ENCODE measurements at regions not wholly inside any gene's neighbourhood (a gene's known extent, or its start where the extent isn't known, plus 50 kb on each side); places are given as distances from the start of the nearest gene placed in this dataset.

- H3K4me3 Mint-ChIP-seq: no peak overlapping the region
- no peaks in the 10 kb centered on the region for H3K4me1 Mint-ChIP-seq (ENCODE audit: low read depth)
- ATAC-seq: no peak
Observed at GRCh38 chr13:104286566-104287290, 1220.5 kb upstream of the SLC10A2 start.

GRCh38 chr13:104281910-104282309 lies 1215.7 kb upstream of the SLC10A2 start:
- H3K27ac Mint-ChIP-seq: no peak overlapping the region
- DNase-seq: no peak
- no peaks in the 10 kb centered on the region for H3K36me3 Mint-ChIP-seq (ENCODE audit: low read depth)
- ChIA-PET CTCF (no interaction called here), POLR2A (no interaction called here)
- ATAC-seq: no peak
- H3K9me3 Mint-ChIP-seq (ENCODE audit: insufficient read depth): peaks cover 9% of the 10 kb centered on the region
- H3K4me3 Mint-ChIP-seq: no peak overlapping the region
- no peaks in the 10 kb centered on the region for H3K27me3 Mint-ChIP-seq (ENCODE audit: low read depth)
- no peaks in the 10 kb centered on the region for H3K4me1 Mint-ChIP-seq (ENCODE audit: low read depth)

More at GRCh38 chr13:104286566-104287290, 1220.5 kb upstream of the SLC10A2 start:
- Mint-ChIP-seq H3K27ac (no peak overlapping the region), H3K36me3 (ENCODE audit: low read depth) (no peaks in the 10 kb centered on the region), H3K27me3 (ENCODE audit: low read depth) (no peaks in the 10 kb centered on the region), H3K9me3 (ENCODE audit: insufficient read depth) (peaks cover under 1% of the 10 kb centered on the region)
- ChIA-PET CTCF (no interaction called here), POLR2A (no interaction called here)
- no peak for DNase-seq

GRCh38 chr13:104270731-104271130 lies 1204.5 kb upstream of the SLC10A2 start:
- Mint-ChIP-seq H3K36me3 (ENCODE audit: low read depth) (no peaks in the 10 kb centered on the region), H3K4me3 (no peak overlapping the region), H3K9me3 (ENCODE audit: insufficient read depth) (no peaks in the 10 kb centered on the region), H3K4me1 (ENCODE audit: low read depth) (no peaks in the 10 kb centered on the region), H3K27me3 (ENCODE audit: low read depth) (no peaks in the 10 kb centered on the region), H3K27ac (no peak overlapping the region)
- POLR2A ChIA-PET: no interaction called here
- CTCF ChIA-PET: no interaction called here
- ATAC-seq: no peak
- no peak for DNase-seq

- H3K36me3 Mint-ChIP-seq (ENCODE audit: low read depth): no peaks in the 10 kb centered on the region
- H3K4me1 Mint-ChIP-seq (ENCODE audit: low read depth): no peaks in the 10 kb centered on the region
- H3K27me3 Mint-ChIP-seq (ENCODE audit: low read depth): no peaks in the 10 kb centered on the region
- CTCF ChIA-PET: no interaction called here
- POLR2A ChIA-PET: no interaction called here
- DNase-seq (no peak), ATAC-seq (no peak)
- no peaks in the 10 kb centered on the region for H3K9me3 Mint-ChIP-seq (ENCODE audit: insufficient read depth)
- H3K4me3 Mint-ChIP-seq: no peak overlapping the region
- H3K27ac Mint-ChIP-seq: no peak overlapping the region
Observed at GRCh38 chr13:104267206-104267811, 1201.1 kb upstream of the SLC10A2 start.

- Mint-ChIP-seq H3K27ac (no peak overlapping the region), H3K36me3 (ENCODE audit: low read depth) (no peaks in the 10 kb centered on the region), H3K9me3 (ENCODE audit: insufficient read depth) (no peaks in the 10 kb centered on the region), H3K4me1 (ENCODE audit: low read depth) (no peaks in the 10 kb centered on the region), H3K4me3 (no peak overlapping the region), H3K27me3 (ENCODE audit: low read depth) (no peaks in the 10 kb centered on the region)
- POLR2A ChIA-PET: no interaction called here
- DNase-seq (no peak), ATAC-seq (no peak)
- CTCF ChIA-PET: no interaction called here
Observed at GRCh38 chr13:104256701-104257100, 1190.5 kb upstream of the SLC10A2 start.

GRCh38 chr13:104253063-104253680 lies 1187.0 kb upstream of the SLC10A2 start:
- DNase-seq: no peak
- H3K4me1 Mint-ChIP-seq (ENCODE audit: low read depth): no peaks in the 10 kb centered on the region
- ChIA-PET CTCF (no interaction called here), POLR2A (no interaction called here)
- no peak overlapping the region for H3K27ac Mint-ChIP-seq
- H3K36me3 Mint-ChIP-seq (ENCODE audit: low read depth): no peaks in the 10 kb centered on the region
- no peaks in the 10 kb centered on the region for H3K9me3 Mint-ChIP-seq (ENCODE audit: insufficient read depth)
- H3K27me3 Mint-ChIP-seq (ENCODE audit: low read depth): no peaks in the 10 kb centered on the region
- H3K4me3 Mint-ChIP-seq: no peak overlapping the region
- no peak for ATAC-seq

GRCh38 chr13:104251931-104252330 lies 1185.7 kb upstream of the SLC10A2 start:
- Mint-ChIP-seq H3K4me1 (ENCODE audit: low read depth) (no peaks in the 10 kb centered on the region), H3K9me3 (ENCODE audit: insufficient read depth) (no peaks in the 10 kb centered on the region), H3K4me3 (no peak overlapping the region), H3K36me3 (ENCODE audit: low read depth) (no peaks in the 10 kb centered on the region), H3K27ac (no peak overlapping the region), H3K27me3 (ENCODE audit: low read depth) (no peaks in the 10 kb centered on the region)
- POLR2A ChIA-PET: no interaction called here
- ATAC-seq (no peak), DNase-seq (no peak)
- CTCF ChIA-PET: no interaction called here

- Mint-ChIP-seq H3K4me3 (no peak overlapping the region), H3K9me3 (ENCODE audit: insufficient read depth) (no peaks in the 10 kb centered on the region), H3K27ac (no peak overlapping the region), H3K36me3 (ENCODE audit: low read depth) (no peaks in the 10 kb centered on the region), H3K4me1 (ENCODE audit: low read depth) (no peaks in the 10 kb centered on the region), H3K27me3 (ENCODE audit: low read depth) (no peaks in the 10 kb centered on the region)
- POLR2A ChIA-PET: no interaction called here
- ATAC-seq (no peak), DNase-seq (no peak)
- CTCF ChIA-PET: no interaction called here
Observed at GRCh38 chr13:104246955-104247354, 1180.7 kb upstream of the SLC10A2 start.

- Mint-ChIP-seq H3K27ac (no peak overlapping the region), H3K27me3 (ENCODE audit: low read depth) (no peaks in the 10 kb centered on the region), H3K4me3 (no peak overlapping the region), H3K36me3 (ENCODE audit: low read depth) (no peaks in the 10 kb centered on the region), H3K4me1 (ENCODE audit: low read depth) (no peaks in the 10 kb centered on the region), H3K9me3 (ENCODE audit: insufficient read depth) (no peaks in the 10 kb centered on the region)
- ATAC-seq (no peak), DNase-seq (no peak)
- POLR2A ChIA-PET: no interaction called here
- CTCF ChIA-PET: no interaction called here
Observed at GRCh38 chr13:104206450-104207044, 1140.3 kb upstream of the SLC10A2 start.

GRCh38 chr13:104204177-104204576 lies 1138.0 kb upstream of the SLC10A2 start:
- CTCF ChIA-PET: no interaction called here
- no peaks in the 10 kb centered on the region for H3K9me3 Mint-ChIP-seq (ENCODE audit: insufficient read depth)
- H3K4me3 Mint-ChIP-seq: no peak overlapping the region
- no peaks in the 10 kb centered on the region for H3K4me1 Mint-ChIP-seq (ENCODE audit: low read depth)
- POLR2A ChIA-PET: no interaction called here
- no peak overlapping the region for H3K27ac Mint-ChIP-seq
- ATAC-seq: no peak
- no peaks in the 10 kb centered on the region for H3K36me3 Mint-ChIP-seq (ENCODE audit: low read depth)
- no peaks in the 10 kb centered on the region for H3K27me3 Mint-ChIP-seq (ENCODE audit: low read depth)
- DNase-seq: no peak

- H3K36me3 Mint-ChIP-seq (ENCODE audit: low read depth): no peaks in the 10 kb centered on the region
- no peaks in the 10 kb centered on the region for H3K27me3 Mint-ChIP-seq (ENCODE audit: low read depth)
- ChIA-PET CTCF (no interaction called here), POLR2A (no interaction called here)
- H3K4me3 Mint-ChIP-seq: no peak overlapping the region
- no peak for DNase-seq
- no peak overlapping the region for H3K27ac Mint-ChIP-seq
- H3K9me3 Mint-ChIP-seq (ENCODE audit: insufficient read depth): peaks cover 7% of the 10 kb centered on the region
- no peak for ATAC-seq
- H3K4me1 Mint-ChIP-seq (ENCODE audit: low read depth): no peaks in the 10 kb centered on the region
Observed at GRCh38 chr13:104198801-104199200, 1132.6 kb upstream of the SLC10A2 start.

GRCh38 chr13:104196611-104197010 lies 1130.4 kb upstream of the SLC10A2 start:
- Mint-ChIP-seq H3K4me1 (ENCODE audit: low read depth) (no peaks in the 10 kb centered on the region), H3K27me3 (ENCODE audit: low read depth) (no peaks in the 10 kb centered on the region), H3K9me3 (ENCODE audit: insufficient read depth) (peaks cover 7% of the 10 kb centered on the region), H3K36me3 (ENCODE audit: low read depth) (no peaks in the 10 kb centered on the region), H3K27ac (no peak overlapping the region), H3K4me3 (no peak overlapping the region)
- ChIA-PET POLR2A (no interaction called here), CTCF (no interaction called here)
- no peak for ATAC-seq
- no peak for DNase-seq
